Astrocyte of the cerebellum (primary cell): ENCODE measurements at regions not wholly inside any gene's neighbourhood (a gene's known extent, or its start where the extent isn't known, plus 50 kb on each side); places are given as distances from the start of the nearest gene placed in this dataset.

Source experiments
- DNase-seq: peaks from one replicate; pipeline ENCODE4 v3.0.0-alpha.2; 2011; ENCODE audit warnings: low read depth
- H3K4me3 ChIP-seq: 2 replicates; pipeline ENCODE4 v1.5.1; 2011; ENCODE audit warnings: mild to moderate bottlenecking, low read depth, low read length, moderate library complexity
- in situ Hi-C: cut with HindIII; loops from 2 replicates; pipeline ENCODE4 v1.10.0; 2017; ENCODE audit warnings: low sequenced_read_pairs
- TF ChIP-seq, protein P1 (sequence below): IDR thresholded peaks from 2 replicates; pipeline ENCODE4 v1.5.1; 2012; ENCODE audit warnings: low read length, low read depth, moderate library complexity, mild to moderate bottlenecking; ENCODE audit errors: missing control alignments

- in situ Hi-C loops: no loop called here
- H3K4me3 ChIP-seq: no peak overlapping the region
- DNase-seq: no peak
- TF ChIP-seq, protein P1, sequence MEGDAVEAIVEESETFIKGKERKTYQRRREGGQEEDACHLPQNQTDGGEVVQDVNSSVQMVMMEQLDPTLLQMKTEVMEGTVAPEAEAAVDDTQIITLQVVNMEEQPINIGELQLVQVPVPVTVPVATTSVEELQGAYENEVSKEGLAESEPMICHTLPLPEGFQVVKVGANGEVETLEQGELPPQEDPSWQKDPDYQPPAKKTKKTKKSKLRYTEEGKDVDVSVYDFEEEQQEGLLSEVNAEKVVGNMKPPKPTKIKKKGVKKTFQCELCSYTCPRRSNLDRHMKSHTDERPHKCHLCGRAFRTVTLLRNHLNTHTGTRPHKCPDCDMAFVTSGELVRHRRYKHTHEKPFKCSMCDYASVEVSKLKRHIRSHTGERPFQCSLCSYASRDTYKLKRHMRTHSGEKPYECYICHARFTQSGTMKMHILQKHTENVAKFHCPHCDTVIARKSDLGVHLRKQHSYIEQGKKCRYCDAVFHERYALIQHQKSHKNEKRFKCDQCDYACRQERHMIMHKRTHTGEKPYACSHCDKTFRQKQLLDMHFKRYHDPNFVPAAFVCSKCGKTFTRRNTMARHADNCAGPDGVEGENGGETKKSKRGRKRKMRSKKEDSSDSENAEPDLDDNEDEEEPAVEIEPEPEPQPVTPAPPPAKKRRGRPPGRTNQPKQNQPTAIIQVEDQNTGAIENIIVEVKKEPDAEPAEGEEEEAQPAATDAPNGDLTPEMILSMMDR: no peak
Observed at GRCh38 chr1:18001725-18002124, 105.9 kb upstream of the IGSF21 start.

- no peak overlapping the region for H3K4me3 ChIP-seq
- TF ChIP-seq, protein P1: no peak
- in situ Hi-C loops: no loop called here
- no peak for DNase-seq
Observed at GRCh38 chr1:18004278-18004677, 103.3 kb upstream of the IGSF21 start.

DNA sequence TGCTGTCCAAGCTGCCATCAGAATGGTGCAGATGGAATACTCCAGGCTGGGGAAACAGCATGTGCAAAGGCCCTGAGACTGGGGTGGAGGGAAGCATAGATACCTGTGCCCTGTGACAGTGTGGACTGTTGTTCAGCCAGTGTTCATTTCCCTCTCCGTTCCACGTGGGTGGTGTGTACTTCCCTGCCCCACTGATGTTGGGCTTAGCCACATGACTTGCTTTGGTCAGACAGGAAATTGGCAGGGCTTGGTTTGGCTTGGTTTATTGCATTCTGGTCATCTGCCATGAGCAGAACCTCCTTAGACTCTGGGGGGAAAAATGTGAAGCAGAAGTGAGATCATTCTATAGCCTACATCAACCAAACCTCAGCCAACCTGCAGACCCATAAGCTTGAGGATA, 102.4 kb upstream of the IGSF21 start:
- TF ChIP-seq, protein P1: no peak
- in situ Hi-C loops: no loop called here
- H3K4me3 ChIP-seq: no peak overlapping the region
- no peak for DNase-seq

DNA sequence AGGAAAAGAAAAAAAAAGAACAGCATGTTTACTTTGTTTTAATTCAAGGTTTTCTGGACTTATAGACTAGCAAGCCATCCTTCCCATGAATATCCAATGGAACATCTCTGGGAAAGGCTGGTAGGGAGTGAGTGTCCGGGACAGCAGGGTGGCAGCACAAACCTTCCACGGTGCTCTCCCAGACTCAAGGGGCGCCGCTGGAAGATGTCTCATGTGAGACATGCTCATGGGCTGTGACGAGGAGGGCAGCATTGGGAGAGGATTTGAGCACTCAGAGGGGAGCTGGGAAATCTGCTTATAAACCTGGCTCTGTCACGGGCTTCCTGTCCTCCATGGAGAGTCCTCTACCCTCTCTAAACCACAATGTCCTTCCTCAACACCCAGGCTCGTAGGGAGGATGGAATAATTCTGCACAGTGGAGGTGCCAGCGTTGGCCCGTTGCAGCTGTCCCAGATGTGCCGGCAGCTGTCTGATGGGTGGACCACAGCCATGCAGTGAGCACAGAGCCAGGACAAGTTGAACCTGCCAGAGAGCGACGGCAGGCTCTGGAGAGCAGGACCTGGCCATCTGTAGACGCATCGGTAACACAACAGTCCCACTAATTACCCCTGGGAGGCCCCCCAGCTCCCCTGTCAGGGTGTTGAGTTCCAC, 100.1 kb upstream of the IGSF21 start:
- no peak for DNase-seq
- in situ Hi-C loops: no loop called here
- TF ChIP-seq, protein P1: no peak
- H3K4me3 ChIP-seq: no peak overlapping the region

- TF ChIP-seq, protein P1: no peak
- in situ Hi-C loops: no loop called here
- DNase-seq: no peak
- H3K4me3 ChIP-seq: no peak overlapping the region
Observed at GRCh38 chr1:18008081-18008480, 99.5 kb upstream of the IGSF21 start.

DNA sequence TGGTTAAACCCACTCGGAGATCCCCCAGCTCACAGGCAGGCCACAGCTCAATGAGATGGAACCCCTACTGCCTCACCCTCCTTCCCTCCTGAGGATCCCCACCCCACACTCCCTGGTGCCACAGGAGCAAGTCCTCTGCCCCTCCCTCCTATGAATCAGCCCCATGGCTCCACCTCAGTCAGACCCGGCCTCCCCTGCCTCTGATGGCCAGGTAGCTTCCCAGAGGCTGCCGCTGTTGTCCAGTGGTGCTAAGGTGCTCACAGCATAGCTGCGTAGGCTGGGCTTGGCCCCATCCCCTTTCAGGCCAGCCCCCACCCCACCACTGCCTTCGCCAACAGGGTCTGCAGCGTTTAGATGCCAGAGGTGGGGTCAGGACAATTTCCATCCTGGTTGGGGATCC, 98.5 kb upstream of the IGSF21 start:
- DNase-seq: no peak
- in situ Hi-C loops: no loop called here
- H3K4me3 ChIP-seq: no peak overlapping the region
- TF ChIP-seq, protein P1: no peak
